Ovary (tissue), 3 donors: ENCODE measurements at regions not wholly inside any gene's neighbourhood (a gene's known extent, or its start where the extent isn't known, plus 50 kb on each side); places are given as distances from the start of the nearest gene placed in this dataset.

Source experiments
- CTCF ChIP-seq, 3 donors: fragments of 450-650 bp in 2 of 3; fragments of 200-600 bp in 1 of 3; IDR thresholded peaks; one replicate each; pipeline versions ENCODE4 v1.5.1 to v1.8.0; 2016 to 2022; ENCODE audit warnings: antibody characterized with exemption in 3 of 3, mild to moderate bottlenecking in 1 of 3
- POLR2A ChIP-seq: fragments of 450-650 bp; IDR thresholded peaks from one replicate; pipeline ENCODE4 v1.6.1; 2017; ENCODE audit warnings: antibody characterized with exemption, mild to moderate bottlenecking, moderate library complexity
- donor health status: DM: no; HTN: no; CAD: no.

GRCh38 chr20:17059465-17059864 is 167.4 kb upstream of the PCSK2 start:
- no peak for TF ChIP-seq CTCF (IDR thresholded peaks at IDR 0.05)
- TF ChIP-seq POLR2A: no peak
